ENCODE measurements at regions not wholly inside any gene's neighbourhood (a gene's known extent, or its start where the extent isn't known, plus 50 kb on each side); places are given as distances from the start of the nearest gene placed in this dataset.

DNA sequence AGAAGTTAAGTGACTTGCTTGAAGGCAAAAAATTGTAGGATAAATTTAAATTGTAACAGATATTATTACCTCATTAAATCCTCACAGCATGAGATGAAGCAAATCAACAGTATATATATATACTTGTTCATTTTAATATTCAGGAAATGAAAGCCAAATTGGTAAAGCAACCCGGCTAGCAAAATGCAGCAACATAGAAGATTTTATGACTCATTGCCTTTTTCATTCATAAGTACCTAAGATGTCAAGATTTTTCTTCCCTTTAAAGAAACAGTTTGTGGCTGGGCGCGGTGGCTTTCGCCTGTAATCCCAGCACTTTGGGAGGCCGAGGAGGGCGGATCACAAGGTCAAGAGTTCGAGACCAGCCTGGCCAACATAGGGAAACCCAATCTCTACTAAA lies 190.5 kb upstream of the NRIP1 start:
- DNase-seq = no peak
- H3K27me3 ChIP-seq (ENCODE audit: low read depth) = no peaks in the 10 kb centered on the region
- H3K27ac ChIP-seq (replicated peaks) = no peak overlapping the region
- no peaks in the 10 kb centered on the region for H3K9me3 ChIP-seq (replicated peaks)
- no peaks in the 10 kb centered on the region for H3K4me1 ChIP-seq
- no peak overlapping the region for H3K4me3 ChIP-seq
- intact Hi-C loops (cut with micrococcal nuclease) = no loop called here
- no peaks in the 10 kb centered on the region for H3K36me3 ChIP-seq
- TF ChIP-seq, protein P1, sequence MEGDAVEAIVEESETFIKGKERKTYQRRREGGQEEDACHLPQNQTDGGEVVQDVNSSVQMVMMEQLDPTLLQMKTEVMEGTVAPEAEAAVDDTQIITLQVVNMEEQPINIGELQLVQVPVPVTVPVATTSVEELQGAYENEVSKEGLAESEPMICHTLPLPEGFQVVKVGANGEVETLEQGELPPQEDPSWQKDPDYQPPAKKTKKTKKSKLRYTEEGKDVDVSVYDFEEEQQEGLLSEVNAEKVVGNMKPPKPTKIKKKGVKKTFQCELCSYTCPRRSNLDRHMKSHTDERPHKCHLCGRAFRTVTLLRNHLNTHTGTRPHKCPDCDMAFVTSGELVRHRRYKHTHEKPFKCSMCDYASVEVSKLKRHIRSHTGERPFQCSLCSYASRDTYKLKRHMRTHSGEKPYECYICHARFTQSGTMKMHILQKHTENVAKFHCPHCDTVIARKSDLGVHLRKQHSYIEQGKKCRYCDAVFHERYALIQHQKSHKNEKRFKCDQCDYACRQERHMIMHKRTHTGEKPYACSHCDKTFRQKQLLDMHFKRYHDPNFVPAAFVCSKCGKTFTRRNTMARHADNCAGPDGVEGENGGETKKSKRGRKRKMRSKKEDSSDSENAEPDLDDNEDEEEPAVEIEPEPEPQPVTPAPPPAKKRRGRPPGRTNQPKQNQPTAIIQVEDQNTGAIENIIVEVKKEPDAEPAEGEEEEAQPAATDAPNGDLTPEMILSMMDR (IDR thresholded peaks at IDR 0.05; ENCODE audit: borderline replicate concordance) = no peak

DNA sequence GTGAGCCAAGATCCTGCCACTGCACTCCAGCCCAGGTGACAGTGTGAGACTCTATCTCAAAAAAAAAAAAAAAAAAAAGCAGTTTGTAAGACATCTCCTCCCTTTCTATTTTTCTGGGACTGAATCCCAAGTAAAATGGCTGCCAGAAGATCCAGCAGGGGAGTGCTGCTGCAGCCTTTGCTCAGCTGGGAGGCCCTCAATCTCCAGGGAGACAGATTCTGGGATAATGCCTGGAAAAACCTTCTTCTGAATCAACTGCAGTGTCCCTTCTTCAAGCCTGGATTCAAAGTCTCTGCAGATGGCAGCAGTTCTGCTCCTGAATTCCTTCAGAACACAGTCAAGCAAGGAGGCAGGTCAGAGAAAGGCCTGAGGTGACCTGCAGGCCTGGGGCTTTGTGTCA lies 191.0 kb upstream of the NRIP1 start:
- Histone ChIP-seq H3K27ac (replicated peaks) (no peak overlapping the region), H3K9me3 (replicated peaks) (no peaks in the 10 kb centered on the region), H3K4me3 (no peak overlapping the region), H3K4me1 (no peaks in the 10 kb centered on the region), H3K36me3 (no peaks in the 10 kb centered on the region), H3K27me3 (ENCODE audit: low read depth) (no peaks in the 10 kb centered on the region)
- TF ChIP-seq, protein P1 (IDR thresholded peaks at IDR 0.05; ENCODE audit: borderline replicate concordance) = no peak
- no peak for DNase-seq
- intact Hi-C loops (cut with micrococcal nuclease) = no loop called here

DNA sequence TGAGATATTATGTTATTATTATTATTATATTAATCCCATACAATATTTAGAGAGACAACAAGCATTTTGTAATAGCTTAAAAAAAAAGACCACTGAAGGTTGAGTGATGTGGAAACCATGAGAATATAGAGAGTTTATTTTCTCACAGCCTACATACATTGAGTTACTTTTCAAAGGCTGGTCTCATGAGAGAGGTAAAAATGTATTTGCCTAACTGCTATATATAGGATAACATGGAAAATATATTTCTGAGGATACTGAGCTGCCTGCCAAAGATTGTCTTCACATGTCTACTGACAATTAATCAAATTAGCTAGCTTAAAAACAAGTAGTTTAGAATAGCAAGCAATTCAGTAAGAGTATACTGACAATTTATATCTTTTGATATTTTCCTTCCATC lies 192.2 kb upstream of the NRIP1 start:
- Histone ChIP-seq H3K36me3 (no peaks in the 10 kb centered on the region), H3K4me1 (no peaks in the 10 kb centered on the region), H3K9me3 (replicated peaks) (no peaks in the 10 kb centered on the region), H3K4me3 (no peak overlapping the region), H3K27ac (replicated peaks) (no peak overlapping the region), H3K27me3 (ENCODE audit: low read depth) (no peaks in the 10 kb centered on the region)
- intact Hi-C loops (cut with micrococcal nuclease) = no loop called here
- TF ChIP-seq, protein P1 (IDR thresholded peaks at IDR 0.05; ENCODE audit: borderline replicate concordance) = no peak
- DNase-seq = no peak

DNA sequence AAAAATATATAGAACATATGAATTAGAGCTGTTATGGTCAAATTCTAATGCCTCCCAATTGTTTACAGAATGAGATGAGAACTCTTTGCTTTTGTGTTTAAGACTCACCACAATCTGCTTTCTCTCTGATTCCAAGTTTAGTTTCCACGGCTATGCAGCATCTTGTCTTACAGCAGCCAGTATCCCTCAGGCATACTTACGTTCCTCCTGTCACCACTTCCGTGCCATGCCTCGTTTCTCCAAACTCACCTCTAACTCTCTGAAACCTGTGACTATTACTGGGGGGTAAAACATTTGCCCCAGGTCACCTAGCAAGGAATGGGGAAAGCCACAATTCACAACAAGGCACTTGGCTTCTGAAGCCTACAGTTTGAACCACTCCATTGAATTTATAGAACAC lies 192.8 kb upstream of the NRIP1 start:
- no peaks in the 10 kb centered on the region for H3K27me3 ChIP-seq (ENCODE audit: low read depth)
- no peaks in the 10 kb centered on the region for H3K36me3 ChIP-seq
- no peaks in the 10 kb centered on the region for H3K9me3 ChIP-seq (replicated peaks)
- H3K4me1 ChIP-seq = no peaks in the 10 kb centered on the region
- no peak overlapping the region for H3K27ac ChIP-seq (replicated peaks)
- DNase-seq = no peak
- no peak overlapping the region for H3K4me3 ChIP-seq
- intact Hi-C loops (cut with micrococcal nuclease) = no loop called here
- TF ChIP-seq, protein P1 (IDR thresholded peaks at IDR 0.05; ENCODE audit: borderline replicate concordance) = no peak

DNA sequence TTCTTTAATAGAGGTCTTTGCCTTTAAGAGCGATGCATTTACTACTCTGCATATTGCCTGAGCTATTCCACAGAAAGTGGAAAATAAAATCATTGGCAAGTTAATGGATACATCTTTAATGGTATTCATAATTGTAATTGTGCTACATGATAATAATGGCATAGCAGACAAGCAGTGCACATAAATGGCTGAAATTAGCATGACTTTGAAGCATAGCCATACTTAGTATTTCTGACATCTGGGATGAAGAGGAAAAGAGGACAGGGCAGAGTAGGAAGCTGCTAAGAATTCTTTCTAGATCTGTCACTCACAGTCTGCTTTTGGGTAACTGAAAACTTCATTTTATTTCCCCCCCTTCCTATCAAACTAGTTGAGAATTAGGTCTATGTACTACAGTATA lies 195.0 kb upstream of the NRIP1 start:
- TF ChIP-seq, protein P1 (IDR thresholded peaks at IDR 0.05; ENCODE audit: borderline replicate concordance) = no peak
- Histone ChIP-seq H3K27me3 (ENCODE audit: low read depth) (no peaks in the 10 kb centered on the region), H3K9me3 (replicated peaks) (no peaks in the 10 kb centered on the region), H3K4me1 (no peaks in the 10 kb centered on the region), H3K36me3 (no peaks in the 10 kb centered on the region), H3K27ac (replicated peaks) (no peak overlapping the region), H3K4me3 (no peak overlapping the region)
- DNase-seq = no peak
- intact Hi-C loops (cut with micrococcal nuclease) = no loop called here

DNA sequence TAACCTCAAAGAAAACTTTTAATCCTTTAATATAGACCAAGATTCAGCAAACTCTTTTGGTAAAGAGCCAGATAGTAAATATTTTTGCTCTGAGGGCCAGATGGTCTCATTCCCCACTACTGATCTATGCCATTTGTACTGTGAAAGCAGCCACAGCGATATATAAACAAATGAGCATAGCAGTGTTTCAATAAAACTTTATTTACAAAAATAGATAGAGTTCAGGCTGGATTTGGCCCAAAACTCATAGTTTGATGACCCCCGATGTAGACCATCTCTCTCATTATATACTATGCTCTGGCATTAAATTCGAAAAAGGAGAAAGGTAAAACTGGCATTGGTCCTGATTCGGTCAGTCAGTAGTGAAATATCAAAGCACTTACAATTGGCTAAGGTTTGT lies 195.8 kb upstream of the NRIP1 start:
- intact Hi-C loops (cut with micrococcal nuclease) = no loop called here
- Histone ChIP-seq H3K27me3 (ENCODE audit: low read depth) (no peaks in the 10 kb centered on the region), H3K4me3 (no peak overlapping the region), H3K4me1 (no peaks in the 10 kb centered on the region), H3K9me3 (replicated peaks) (no peaks in the 10 kb centered on the region), H3K27ac (replicated peaks) (no peak overlapping the region), H3K36me3 (no peaks in the 10 kb centered on the region)
- TF ChIP-seq, protein P1 (IDR thresholded peaks at IDR 0.05; ENCODE audit: borderline replicate concordance) = no peak
- DNase-seq = no peak

Measured in left ventricle myocardium inferior (tissue), 1 donor.